ENCODE measurements at regions not wholly inside any gene's neighbourhood (a gene's known extent, or its start where the extent isn't known, plus 50 kb on each side); places are given as distances from the start of the nearest gene placed in this dataset.
"Not testable (repeated sequence)": the region's sequence is repeated elsewhere in the genome, so short reads cannot be mapped to it uniquely, and the experiment has no call there.

DNA sequence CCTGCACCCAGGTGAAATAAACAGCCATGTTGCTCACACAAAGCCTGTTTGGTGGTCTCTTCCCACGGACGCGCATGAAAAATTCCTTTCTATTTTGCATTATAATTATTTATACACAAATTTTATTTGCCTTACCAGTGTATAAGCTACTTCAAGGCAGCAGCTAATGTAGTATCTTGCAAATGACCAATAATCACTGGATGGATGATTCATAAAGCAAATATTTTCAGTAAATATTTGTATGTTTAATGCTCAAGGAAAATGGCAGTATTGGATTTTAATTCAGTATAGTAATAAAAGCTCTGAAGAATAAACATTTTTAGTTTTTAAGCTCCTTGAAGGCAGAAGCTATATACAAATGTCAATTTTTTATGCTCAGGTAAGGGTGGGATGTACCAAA lies 158.7 kb upstream of the NANOGP8 start:
- Histone ChIP-seq H3K79me2 (ENCODE audit: insufficient read depth, low read length) (no peaks in the 10 kb centered on the region), H3K27ac (ENCODE audit: low read depth, low read length) (no peak overlapping the region), H2AFZ (ENCODE audit: low read depth, low read length, severe bottlenecking) (no peak overlapping the region), H3K9me3 (ENCODE audit: insufficient read depth, low read length) (no peaks in the 10 kb centered on the region), H3K4me3 (ENCODE audit: insufficient read depth, low read length, poor library complexity, severe bottlenecking) (no peak overlapping the region), H3K9me2 (replicated peaks; ENCODE audit: insufficient read depth, low read length) (no peaks in the 10 kb centered on the region), H3K9ac (ENCODE audit: low read length) (no peak overlapping the region), H3F3A (ENCODE audit: insufficient read depth) (no peaks in the 10 kb centered on the region), H4K20me1 (ENCODE audit: low read depth, low read length) (no peaks in the 10 kb centered on the region), H3K4me2 (ENCODE audit: low read depth, low read length, poor library complexity, severe bottlenecking) (no peak overlapping the region), H3K27me3 (ENCODE audit: low read length) (no peaks in the 10 kb centered on the region), H3K36me3 (ENCODE audit: low read length) (no peaks in the 10 kb centered on the region)
- TF ChIP-seq EZH2phosphoT487 (conservative IDR thresholded peaks at IDR 0.05; ENCODE audit: low read length) (no peak), CTCF (IDR thresholded peaks at IDR 0.05; ENCODE audit: insufficient read depth, low read length, poor library complexity, severe bottlenecking) (no peak)

DNA sequence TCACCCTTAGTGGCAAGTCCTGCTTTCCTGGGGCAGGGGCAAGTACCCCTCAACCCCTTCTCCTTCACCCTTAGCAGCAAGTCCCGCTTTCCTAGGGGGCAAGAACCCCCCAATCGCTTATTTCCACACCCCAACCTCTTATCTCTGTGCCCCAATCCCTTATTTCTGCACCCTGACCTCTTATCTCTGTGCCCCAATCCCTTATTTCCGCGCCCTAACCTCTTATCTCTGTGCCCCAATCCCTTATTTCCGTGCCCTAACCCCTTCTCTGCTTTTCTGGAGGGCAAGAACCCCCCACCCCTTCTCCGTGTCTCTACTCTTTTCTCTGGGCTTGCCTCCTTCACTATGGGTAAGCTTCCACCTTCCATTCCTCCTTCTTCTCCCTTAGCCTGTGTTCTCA lies 154.6 kb upstream of the NANOGP8 start:
- not testable (repeated sequence) for H3K27ac ChIP-seq (ENCODE audit: low read depth, low read length); H3K9ac ChIP-seq (ENCODE audit: low read length); H4K20me1 ChIP-seq (ENCODE audit: low read depth, low read length); H3K79me2 ChIP-seq (ENCODE audit: insufficient read depth, low read length); H3K9me3 ChIP-seq (ENCODE audit: insufficient read depth, low read length); H3K36me3 ChIP-seq (ENCODE audit: low read length); H2AFZ ChIP-seq (ENCODE audit: low read depth, low read length, severe bottlenecking); H3K9me2 ChIP-seq (replicated peaks; ENCODE audit: insufficient read depth, low read length); H3K27me3 ChIP-seq (ENCODE audit: low read length); H3K4me3 ChIP-seq (ENCODE audit: insufficient read depth, low read length, poor library complexity, severe bottlenecking); H3K4me2 ChIP-seq (ENCODE audit: low read depth, low read length, poor library complexity, severe bottlenecking); H3F3A ChIP-seq (ENCODE audit: insufficient read depth)

DNA sequence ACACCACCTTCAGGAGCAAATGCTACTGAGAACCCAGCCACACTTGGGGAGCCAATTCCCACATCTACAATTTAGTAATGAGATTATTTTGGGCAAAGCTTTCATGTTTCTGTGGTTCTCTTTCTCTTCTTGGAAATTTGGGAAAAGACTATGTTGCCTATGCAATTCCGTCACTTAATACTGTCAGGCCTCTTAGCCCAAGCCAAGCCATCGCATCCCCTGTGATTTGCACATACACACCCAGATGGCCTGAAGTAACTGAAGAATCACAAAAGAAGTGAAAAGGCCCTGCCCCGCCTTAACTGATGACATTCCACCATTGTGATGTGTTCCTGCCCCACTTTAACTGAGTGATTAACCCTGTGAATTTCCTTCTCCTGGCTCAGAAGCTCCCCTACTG lies 153.4 kb upstream of the NANOGP8 start:
- not testable (repeated sequence) for H3K36me3 ChIP-seq (ENCODE audit: low read length); H3F3A ChIP-seq (ENCODE audit: insufficient read depth); H3K79me2 ChIP-seq (ENCODE audit: insufficient read depth, low read length); H3K9me3 ChIP-seq (ENCODE audit: insufficient read depth, low read length); H3K4me3 ChIP-seq (ENCODE audit: insufficient read depth, low read length, poor library complexity, severe bottlenecking); H3K27me3 ChIP-seq (ENCODE audit: low read length); H2AFZ ChIP-seq (ENCODE audit: low read depth, low read length, severe bottlenecking); H3K27ac ChIP-seq (ENCODE audit: low read depth, low read length); H3K4me2 ChIP-seq (ENCODE audit: low read depth, low read length, poor library complexity, severe bottlenecking); H3K9me2 ChIP-seq (replicated peaks; ENCODE audit: insufficient read depth, low read length); H4K20me1 ChIP-seq (ENCODE audit: low read depth, low read length); H3K9ac ChIP-seq (ENCODE audit: low read length)

GRCh38 chr15:35229085-35229484 lies 144.0 kb upstream of the NANOGP8 start:
- Histone ChIP-seq H3K9me3 (ENCODE audit: insufficient read depth, low read length) (no peaks in the 10 kb centered on the region), H3K4me3 (ENCODE audit: insufficient read depth, low read length, poor library complexity, severe bottlenecking) (no peak overlapping the region), H3K79me2 (ENCODE audit: insufficient read depth, low read length) (no peaks in the 10 kb centered on the region), H4K20me1 (ENCODE audit: low read depth, low read length) (no peaks in the 10 kb centered on the region), H3K4me2 (ENCODE audit: low read depth, low read length, poor library complexity, severe bottlenecking) (no peak overlapping the region), H3K9ac (ENCODE audit: low read length) (no peak overlapping the region), H3F3A (ENCODE audit: insufficient read depth) (no peaks in the 10 kb centered on the region), H3K27ac (ENCODE audit: low read depth, low read length) (no peak overlapping the region), H3K27me3 (ENCODE audit: low read length) (no peaks in the 10 kb centered on the region), H3K36me3 (ENCODE audit: low read length) (no peaks in the 10 kb centered on the region), H3K9me2 (replicated peaks; ENCODE audit: insufficient read depth, low read length) (no peaks in the 10 kb centered on the region), H2AFZ (ENCODE audit: low read depth, low read length, severe bottlenecking) (no peak overlapping the region)
- TF ChIP-seq CTCF (IDR thresholded peaks at IDR 0.05; ENCODE audit: insufficient read depth, low read length, poor library complexity, severe bottlenecking) (no peak), EZH2phosphoT487 (conservative IDR thresholded peaks at IDR 0.05; ENCODE audit: low read length) (no peak)

Data from SU-DHL-6 (cell line).